PFSK-1 (cell line): ENCODE measurements at regions not wholly inside any gene's neighbourhood (a gene's known extent, or its start where the extent isn't known, plus 50 kb on each side); places are given as distances from the start of the nearest gene placed in this dataset.

Source experiments
- FOXP2 ChIP-seq: optimal IDR thresholded peaks from 2 replicates; pipeline ENCODE3; 2011; ENCODE audit warnings: borderline replicate concordance, control low read depth, inconsistent platforms; ENCODE audit not compliant: insufficient read depth; ENCODE audit errors: extremely low read length, extremely low read depth
- SIN3A ChIP-seq: IDR thresholded peaks from 2 replicates; pipeline ENCODE4 v1.6.1; 2012; ENCODE audit warnings: mild to moderate bottlenecking, low read length, moderate library complexity, borderline replicate concordance; ENCODE audit not compliant: insufficient read depth

DNA sequence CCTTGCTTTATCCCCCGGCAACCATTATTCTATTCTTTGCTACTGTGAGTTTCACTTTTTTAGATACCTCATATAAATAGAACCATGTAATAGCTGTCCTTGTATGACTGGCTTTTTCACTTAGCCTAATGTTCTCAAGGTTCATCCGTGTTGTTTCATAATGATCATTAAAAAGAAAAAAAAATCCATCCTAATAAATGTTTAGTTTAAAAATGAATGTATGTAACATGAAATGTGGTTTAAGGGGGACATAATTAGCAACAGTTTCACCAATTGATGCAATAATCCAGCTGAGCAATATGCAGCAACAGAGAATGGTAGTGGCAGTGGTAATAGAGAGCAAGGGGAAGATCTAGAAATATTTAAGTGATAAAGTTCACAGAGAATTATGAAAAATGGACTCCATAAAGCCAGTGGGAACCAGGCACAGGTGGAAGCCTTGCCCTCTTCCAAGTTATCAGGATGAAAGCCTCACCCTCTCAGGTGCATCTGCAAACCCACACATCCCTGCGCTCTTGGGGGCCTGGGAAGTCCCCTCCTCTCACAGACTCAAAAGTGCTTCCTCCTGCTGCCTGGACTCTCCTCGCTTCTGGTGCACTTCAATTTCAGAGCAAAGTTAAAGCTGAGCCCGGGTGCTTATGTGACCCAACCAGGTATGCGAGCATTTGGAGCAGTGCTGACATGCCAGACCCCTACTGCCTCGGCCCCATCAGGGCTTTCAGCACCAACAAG is 1403.3 kb upstream of the SLC39A10 start:
- TF ChIP-seq FOXP2 (no peak), SIN3A (no peak)
